ENCODE measurements at regions not wholly inside any gene's neighbourhood (a gene's known extent, or its start where the extent isn't known, plus 50 kb on each side); places are given as distances from the start of the nearest gene placed in this dataset.

GRCh38 chr22:27240298-27241075 lies 561.1 kb downstream of the MN1 start:
- H3K4me3 ChIP-seq (ENCODE audit: control insufficient read depth in 2 of 3, extremely low read depth in 1 of 3, insufficient read depth in 2 of 3, low read depth in 1 of 3, low read length in 3 of 3): no peak overlapping the region
- H3K79me2 ChIP-seq (ENCODE audit: control insufficient read depth, insufficient read depth, low read length): no peaks in the 10 kb centered on the region
- H2AFZ ChIP-seq (ENCODE audit: control insufficient read depth, low read length): no peak overlapping the region
- TF ChIP-seq EZH2 (IDR thresholded peaks at IDR 0.05; ENCODE audit: low read length) (no peak), CTCF (optimal IDR thresholded peaks at IDR 0.05 in 1 of 3, IDR thresholded peaks at IDR 0.05 in 1 of 3, conservative IDR thresholded peaks at IDR 0.05 in 1 of 3; ENCODE audit: extremely low read depth in 1 of 3, insufficient read depth in 2 of 3, low read length in 3 of 3) (no peak)
- FAIRE-seq (no peak), DNase-seq (ENCODE audit: low read depth, low spot score) (no peak)
- H3K9me3 ChIP-seq (ENCODE audit: control insufficient read depth, low read depth, low read length): no peaks in the 10 kb centered on the region
- H3K36me3 ChIP-seq (ENCODE audit: control insufficient read depth in 2 of 2, extremely low read depth in 1 of 2, insufficient read depth in 2 of 2, low read length in 2 of 2): no peaks in the 10 kb centered on the region
- H3K27ac ChIP-seq (ENCODE audit: control insufficient read depth, insufficient read depth, low read length): no peak overlapping the region
- no peak overlapping the region for H3K4me2 ChIP-seq (ENCODE audit: control insufficient read depth, extremely low read depth, insufficient read depth, low read depth, low read length)
- dilution Hi-C loops (cut with MboI; ENCODE audit: extremely low pct_ligation_motif_present, low sequenced_read_pairs): no loop called here
- peaks cover 17% of the 10 kb centered on the region for H3K4me1 ChIP-seq (ENCODE audit: control insufficient read depth, extremely low read depth, insufficient read depth, low read length)
- H3K27me3 ChIP-seq (ENCODE audit: control insufficient read depth, extremely low read depth, insufficient read depth, low read length): no peaks in the 10 kb centered on the region
- no peaks in the 10 kb centered on the region for H3K9me1 ChIP-seq (ENCODE audit: control insufficient read depth, extremely low read depth, insufficient read depth, low read length)
- H4K20me1 ChIP-seq (ENCODE audit: control insufficient read depth, extremely low read depth, insufficient read depth, low read length): no peaks in the 10 kb centered on the region
- H3K9ac ChIP-seq (ENCODE audit: control insufficient read depth, extremely low read depth, insufficient read depth, low read length): no peak overlapping the region

- peaks cover 17% of the 10 kb centered on the region for H3K4me1 ChIP-seq (ENCODE audit: control insufficient read depth, extremely low read depth, insufficient read depth, low read length)
- TF ChIP-seq CTCF (optimal IDR thresholded peaks at IDR 0.05 in 1 of 3, IDR thresholded peaks at IDR 0.05 in 1 of 3, conservative IDR thresholded peaks at IDR 0.05 in 1 of 3; ENCODE audit: extremely low read depth in 1 of 3, insufficient read depth in 2 of 3, low read length in 3 of 3): no peak
- TF ChIP-seq EZH2 (IDR thresholded peaks at IDR 0.05; ENCODE audit: low read length): no peak
- H3K36me3 ChIP-seq (ENCODE audit: control insufficient read depth in 2 of 2, extremely low read depth in 1 of 2, insufficient read depth in 2 of 2, low read length in 2 of 2): no peaks in the 10 kb centered on the region
- no peaks in the 10 kb centered on the region for H3K79me2 ChIP-seq (ENCODE audit: control insufficient read depth, insufficient read depth, low read length)
- H3K27ac ChIP-seq (ENCODE audit: control insufficient read depth, insufficient read depth, low read length): no peak overlapping the region
- no peaks in the 10 kb centered on the region for H3K9me3 ChIP-seq (ENCODE audit: control insufficient read depth, low read depth, low read length)
- no peak overlapping the region for H3K9ac ChIP-seq (ENCODE audit: control insufficient read depth, extremely low read depth, insufficient read depth, low read length)
- H3K9me1 ChIP-seq (ENCODE audit: control insufficient read depth, extremely low read depth, insufficient read depth, low read length): no peaks in the 10 kb centered on the region
- no peak for DNase-seq (ENCODE audit: low read depth, low spot score)
- H2AFZ ChIP-seq (ENCODE audit: control insufficient read depth, low read length): no peak overlapping the region
- dilution Hi-C loops (cut with MboI; ENCODE audit: extremely low pct_ligation_motif_present, low sequenced_read_pairs): no loop called here
- H3K27me3 ChIP-seq (ENCODE audit: control insufficient read depth, extremely low read depth, insufficient read depth, low read length): no peaks in the 10 kb centered on the region
- no peak overlapping the region for H3K4me3 ChIP-seq (ENCODE audit: control insufficient read depth in 2 of 3, extremely low read depth in 1 of 3, insufficient read depth in 2 of 3, low read depth in 1 of 3, low read length in 3 of 3)
- FAIRE-seq: no peak
- H3K4me2 ChIP-seq (ENCODE audit: control insufficient read depth, extremely low read depth, insufficient read depth, low read depth, low read length): no peak overlapping the region
- no peaks in the 10 kb centered on the region for H4K20me1 ChIP-seq (ENCODE audit: control insufficient read depth, extremely low read depth, insufficient read depth, low read length)
Measured at GRCh38 chr22:27241430-27242321, 559.9 kb downstream of the MN1 start.

Data from keratinocyte (primary cell).